NCI-H146 (cell line): ENCODE measurements at regions not wholly inside any gene's neighbourhood (a gene's known extent, or its start where the extent isn't known, plus 50 kb on each side); places are given as distances from the start of the nearest gene placed in this dataset.

Experiments used
- DNase-seq: peaks from one replicate; lab custom pipeline; 2025; lab: John Stamatoyannopoulos, UW

- DNase-seq = no peak
Measured at GRCh38 chr10:47053081-47053798, 142.0 kb downstream of the PTPN20 start.

GRCh38 chr10:47054974-47055373, 143.7 kb downstream of the PTPN20 start:
- no peak for DNase-seq

- DNase-seq = no peak
Measured at GRCh38 chr10:47055386-47056246, 144.4 kb downstream of the PTPN20 start.

GRCh38 chr10:47056247-47056510, 145.0 kb downstream of the PTPN20 start:
- DNase-seq = no peak

- no peak for DNase-seq
Measured at GRCh38 chr10:47057471-47057870, 146.2 kb downstream of the PTPN20 start.

- no peak for DNase-seq
Measured at GRCh38 chr10:47058032-47058702, 146.9 kb downstream of the PTPN20 start.

GRCh38 chr10:47058961-47059391, 147.7 kb downstream of the PTPN20 start:
- no peak for DNase-seq

- no peak for DNase-seq
Measured at GRCh38 chr10:47059606-47060311, 148.5 kb downstream of the PTPN20 start.

GRCh38 chr10:47060356-47060755, 149.1 kb downstream of the PTPN20 start:
- DNase-seq = no peak

GRCh38 chr10:47060993-47061500, 149.8 kb downstream of the PTPN20 start:
- no peak for DNase-seq

GRCh38 chr10:47061776-47062175, 150.5 kb downstream of the PTPN20 start:
- no peak for DNase-seq

- DNase-seq = no peak
Measured at GRCh38 chr10:47062441-47063200, 151.4 kb downstream of the PTPN20 start.

GRCh38 chr10:47063858-47064257, 152.6 kb downstream of the PTPN20 start:
- no peak for DNase-seq

- no peak for DNase-seq
Measured at GRCh38 chr10:47065903-47066302, 154.7 kb downstream of the PTPN20 start.

- no peak for DNase-seq
Measured at GRCh38 chr10:47067949-47068940, 157.0 kb downstream of the PTPN20 start.

- no peak for DNase-seq
Measured at GRCh38 chr10:47070541-47070940, 159.3 kb downstream of the PTPN20 start.

GRCh38 chr10:47071891-47072290, 160.7 kb downstream of the PTPN20 start:
- no peak for DNase-seq

GRCh38 chr10:47073967-47074366, 162.7 kb downstream of the PTPN20 start:
- no peak for DNase-seq

GRCh38 chr10:47076949-47077361, 165.7 kb downstream of the PTPN20 start:
- no peak for DNase-seq

GRCh38 chr10:47077386-47077785, 166.2 kb downstream of the PTPN20 start:
- DNase-seq = no peak
